Osteocyte (in vitro differentiated cells): ENCODE measurements at regions not wholly inside any gene's neighbourhood (a gene's known extent, or its start where the extent isn't known, plus 50 kb on each side); places are given as distances from the start of the nearest gene placed in this dataset.

ENCODE experiments used
- DNase-seq: peaks from one replicate; pipeline ENCODE4 v3.0.0; 2021; ENCODE audit warnings: mixed read lengths; ENCODE audit not compliant: unreplicated experiment; ENCODE audit errors: extremely low spot score
- H3K27ac Mint-ChIP-seq: one replicate; pipeline ENCODE4 v1.8.0; 2021; ENCODE audit warnings: mild to moderate bottlenecking, mixed read lengths; ENCODE audit not compliant: unreplicated experiment
- H3K27me3 Mint-ChIP-seq: one replicate; pipeline ENCODE4 v1.8.0; 2021; ENCODE audit warnings: mixed read lengths; ENCODE audit not compliant: unreplicated experiment
- H3K36me3 Mint-ChIP-seq: one replicate; pipeline ENCODE4 v1.8.0; 2021; ENCODE audit warnings: mixed read lengths; ENCODE audit not compliant: unreplicated experiment
- H3K4me1 Mint-ChIP-seq: one replicate; pipeline ENCODE4 v1.8.0; 2021; ENCODE audit warnings: mixed read lengths; ENCODE audit not compliant: unreplicated experiment
- H3K4me3 Mint-ChIP-seq: one replicate; pipeline ENCODE4 v1.8.0; 2021; ENCODE audit warnings: mild to moderate bottlenecking, moderate library complexity, mixed read lengths; ENCODE audit not compliant: unreplicated experiment
- H3K9me3 Mint-ChIP-seq: one replicate; pipeline ENCODE4 v1.8.0; 2021; ENCODE audit warnings: mixed read lengths; ENCODE audit not compliant: unreplicated experiment
- TF ChIP-seq, protein P1 (sequence below): fragments of 200-600 bp; sonication (generic); IDR thresholded peaks from 2 replicates; pipeline ENCODE4 v1.5.0; 2021; ENCODE audit warnings: antibody characterized with exemption, mild to moderate bottlenecking, moderate library complexity

DNA sequence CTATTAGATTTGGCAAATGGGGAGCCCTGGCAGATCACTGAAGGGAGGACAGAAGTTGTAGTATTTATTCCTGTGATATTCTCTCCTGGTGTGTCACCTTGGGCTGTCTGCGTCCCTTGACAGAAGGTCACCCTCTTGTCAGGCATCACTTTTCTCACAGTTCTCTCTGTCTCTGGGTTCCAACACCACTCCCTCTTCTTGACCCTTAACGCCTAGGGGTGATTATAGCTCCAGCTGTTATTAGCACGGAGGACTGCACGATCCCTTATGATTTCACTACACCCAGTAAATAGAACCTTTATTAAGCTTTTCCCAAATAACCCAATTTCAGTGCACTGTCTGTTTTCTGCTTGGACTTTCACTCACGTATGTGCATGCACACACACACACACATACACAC, 166.3 kb upstream of the TNP1 start:
- Mint-ChIP-seq H3K27ac (no peak overlapping the region), H3K9me3 (no peaks in the 10 kb centered on the region), H3K4me3 (no peak overlapping the region), H3K36me3 (no peaks in the 10 kb centered on the region), H3K27me3 (peaks cover 15% of the 10 kb centered on the region), H3K4me1 (no peaks in the 10 kb centered on the region)
- TF ChIP-seq, protein P1, sequence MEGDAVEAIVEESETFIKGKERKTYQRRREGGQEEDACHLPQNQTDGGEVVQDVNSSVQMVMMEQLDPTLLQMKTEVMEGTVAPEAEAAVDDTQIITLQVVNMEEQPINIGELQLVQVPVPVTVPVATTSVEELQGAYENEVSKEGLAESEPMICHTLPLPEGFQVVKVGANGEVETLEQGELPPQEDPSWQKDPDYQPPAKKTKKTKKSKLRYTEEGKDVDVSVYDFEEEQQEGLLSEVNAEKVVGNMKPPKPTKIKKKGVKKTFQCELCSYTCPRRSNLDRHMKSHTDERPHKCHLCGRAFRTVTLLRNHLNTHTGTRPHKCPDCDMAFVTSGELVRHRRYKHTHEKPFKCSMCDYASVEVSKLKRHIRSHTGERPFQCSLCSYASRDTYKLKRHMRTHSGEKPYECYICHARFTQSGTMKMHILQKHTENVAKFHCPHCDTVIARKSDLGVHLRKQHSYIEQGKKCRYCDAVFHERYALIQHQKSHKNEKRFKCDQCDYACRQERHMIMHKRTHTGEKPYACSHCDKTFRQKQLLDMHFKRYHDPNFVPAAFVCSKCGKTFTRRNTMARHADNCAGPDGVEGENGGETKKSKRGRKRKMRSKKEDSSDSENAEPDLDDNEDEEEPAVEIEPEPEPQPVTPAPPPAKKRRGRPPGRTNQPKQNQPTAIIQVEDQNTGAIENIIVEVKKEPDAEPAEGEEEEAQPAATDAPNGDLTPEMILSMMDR, result no peak
- DNase-seq, result no peak

DNA sequence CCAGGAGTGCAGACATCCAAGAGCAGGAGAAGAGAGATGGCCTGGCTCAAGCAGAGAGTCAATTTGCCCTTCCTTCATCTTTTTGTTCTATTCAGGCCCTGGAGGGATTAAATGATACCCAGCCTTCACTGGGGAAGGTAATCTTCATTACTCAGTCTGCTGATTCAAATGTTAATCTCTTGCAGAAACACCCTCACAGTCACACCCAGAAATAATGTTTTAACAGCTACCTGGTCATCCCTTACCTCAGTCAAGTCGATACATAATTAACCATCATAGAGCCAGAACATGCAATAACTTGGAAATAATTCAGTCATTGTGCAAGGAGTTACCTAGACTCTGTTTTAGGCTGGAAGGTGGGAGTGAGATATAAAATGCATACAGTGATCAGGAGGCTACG, 163.7 kb upstream of the TNP1 start:
- H3K27ac Mint-ChIP-seq, result no peak overlapping the region
- no peaks in the 10 kb centered on the region for H3K36me3 Mint-ChIP-seq
- no peak overlapping the region for H3K4me3 Mint-ChIP-seq
- peaks cover 4% of the 10 kb centered on the region for H3K9me3 Mint-ChIP-seq
- peaks cover 7% of the 10 kb centered on the region for H3K27me3 Mint-ChIP-seq
- TF ChIP-seq, protein P1, result no peak
- no peak for DNase-seq
- H3K4me1 Mint-ChIP-seq, result no peaks in the 10 kb centered on the region

DNA sequence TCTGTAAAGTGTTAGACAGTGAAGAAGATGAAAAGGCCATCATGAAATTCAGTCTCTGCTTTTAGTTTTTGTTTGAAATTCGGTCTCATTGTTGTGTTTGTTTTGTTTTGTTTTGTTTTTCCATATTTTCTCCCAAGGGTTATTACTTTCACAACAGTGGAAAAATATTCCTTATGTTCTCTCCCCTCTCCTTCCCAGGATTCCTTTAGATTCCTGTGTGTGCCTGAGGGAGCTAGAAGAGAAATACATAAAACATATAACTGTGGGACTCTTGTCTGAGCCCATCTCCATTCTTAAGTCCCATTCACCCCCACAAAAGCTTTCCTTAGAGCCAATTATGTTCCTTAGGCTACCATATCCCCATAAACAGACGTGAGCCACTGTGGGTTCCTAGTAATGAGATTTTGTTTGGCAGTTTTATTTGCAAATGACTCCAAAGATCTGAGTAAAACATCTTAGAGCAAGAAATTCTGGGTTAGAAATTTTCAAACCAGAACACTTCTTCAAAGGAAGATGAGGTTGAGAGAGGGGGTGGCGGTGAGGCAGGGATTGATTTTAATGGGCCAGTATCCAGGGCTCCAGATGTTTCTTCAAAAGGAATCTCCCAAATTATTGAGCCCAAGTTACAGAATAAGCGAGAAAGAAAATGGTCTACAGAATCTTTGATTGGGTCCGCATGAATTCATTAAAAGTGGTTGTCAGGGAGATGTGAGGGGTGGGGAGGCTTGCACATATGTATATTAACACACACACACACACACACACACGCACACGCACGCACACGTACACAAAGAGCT, 157.8 kb upstream of the TNP1 start:
- Mint-ChIP-seq H3K4me3 (no peak overlapping the region), H3K36me3 (no peaks in the 10 kb centered on the region), H3K27me3 (peaks cover 17% of the 10 kb centered on the region), H3K9me3 (peaks cover 4% of the 10 kb centered on the region), H3K4me1 (peaks cover 2% of the 10 kb centered on the region), H3K27ac (no peak overlapping the region)
- TF ChIP-seq, protein P1, result no peak
- no peak for DNase-seq

DNA sequence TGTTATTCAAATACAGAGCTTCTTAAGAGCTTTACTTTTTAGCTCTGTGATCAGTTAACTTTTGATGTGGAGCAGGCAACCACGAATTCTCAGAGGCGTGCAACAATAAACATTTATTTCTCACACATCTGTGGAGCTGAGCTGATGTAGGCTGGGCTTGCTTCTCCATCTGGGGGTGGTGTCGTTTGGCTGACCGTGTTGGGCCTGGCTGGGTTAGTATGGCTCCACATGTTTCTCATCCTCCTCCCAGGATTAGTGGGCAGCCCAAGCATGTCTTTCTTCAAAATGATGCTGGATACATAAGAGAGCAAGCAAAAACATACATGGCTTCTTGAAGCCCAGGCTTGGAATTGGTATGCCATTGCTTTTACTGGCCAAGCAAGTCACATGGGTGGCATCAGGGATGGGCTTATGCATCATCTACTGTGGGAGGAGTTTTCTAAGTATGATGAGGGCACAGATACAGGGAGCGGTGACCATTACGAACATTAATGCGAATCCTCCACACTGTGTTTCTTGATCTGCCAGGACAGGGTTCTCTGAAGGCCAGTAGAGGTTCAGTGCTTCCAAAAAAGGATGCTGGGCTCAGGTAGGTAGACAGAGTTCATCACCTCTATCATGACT, 157.0 kb upstream of the TNP1 start:
- DNase-seq, result no peak
- H3K4me1 Mint-ChIP-seq, result peaks cover 2% of the 10 kb centered on the region
- TF ChIP-seq, protein P1, result no peak
- H3K27me3 Mint-ChIP-seq, result peaks cover 19% of the 10 kb centered on the region
- peaks cover 4% of the 10 kb centered on the region for H3K9me3 Mint-ChIP-seq
- no peaks in the 10 kb centered on the region for H3K36me3 Mint-ChIP-seq
- no peak overlapping the region for H3K4me3 Mint-ChIP-seq
- H3K27ac Mint-ChIP-seq, result no peak overlapping the region

DNA sequence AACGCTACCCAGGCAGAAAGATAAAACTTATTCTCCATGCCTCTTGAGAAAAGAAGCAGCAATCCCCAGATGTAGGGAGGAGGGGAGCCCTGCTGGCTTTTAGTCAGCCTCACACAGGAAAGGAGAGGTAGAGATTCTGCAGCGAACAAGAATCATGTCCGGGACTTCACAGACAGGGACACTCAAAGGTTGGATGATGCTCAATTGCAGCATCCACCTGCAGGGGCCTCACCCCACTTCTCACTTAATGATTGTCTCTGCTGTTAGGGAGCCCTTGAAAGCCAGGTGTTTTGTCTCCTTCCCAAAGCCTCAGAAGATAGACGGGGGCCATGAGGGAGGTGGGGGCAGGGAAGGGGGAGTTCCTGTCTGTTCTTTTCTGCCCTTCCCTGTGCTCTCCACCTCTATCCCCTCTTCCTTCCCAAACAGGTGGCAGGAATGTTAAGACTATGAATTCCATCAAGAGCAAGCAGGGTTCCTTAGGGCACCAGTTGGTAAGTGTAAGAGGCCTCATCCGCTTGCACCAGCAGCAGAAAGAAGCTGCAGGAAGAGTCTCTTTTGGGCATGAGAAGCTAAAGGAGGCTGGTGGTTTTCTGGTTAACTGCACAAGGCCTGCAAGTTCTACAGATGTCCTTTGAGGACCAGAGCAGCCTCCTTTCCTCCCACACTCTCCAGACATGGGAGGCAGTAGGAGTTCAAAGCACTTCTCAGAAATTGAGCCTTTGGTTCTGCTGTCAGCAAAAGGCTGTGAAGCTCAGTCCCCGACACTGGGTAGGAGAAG, 154.7 kb upstream of the TNP1 start:
- no peaks in the 10 kb centered on the region for H3K36me3 Mint-ChIP-seq
- peaks cover 2% of the 10 kb centered on the region for H3K4me1 Mint-ChIP-seq
- H3K27me3 Mint-ChIP-seq, result peaks cover 19% of the 10 kb centered on the region
- H3K9me3 Mint-ChIP-seq, result peaks cover 1% of the 10 kb centered on the region
- no peak for DNase-seq
- H3K27ac Mint-ChIP-seq, result no peak overlapping the region
- H3K4me3 Mint-ChIP-seq, result no peak overlapping the region
- TF ChIP-seq, protein P1, result no peak
